ENCODE measurements at regions not wholly inside any gene's neighbourhood (a gene's known extent, or its start where the extent isn't known, plus 50 kb on each side); places are given as distances from the start of the nearest gene placed in this dataset.

GRCh38 chr13:70864731-70865130 is 756.5 kb upstream of the KLHL1 start:
- DNase-seq, result no peak

DNA sequence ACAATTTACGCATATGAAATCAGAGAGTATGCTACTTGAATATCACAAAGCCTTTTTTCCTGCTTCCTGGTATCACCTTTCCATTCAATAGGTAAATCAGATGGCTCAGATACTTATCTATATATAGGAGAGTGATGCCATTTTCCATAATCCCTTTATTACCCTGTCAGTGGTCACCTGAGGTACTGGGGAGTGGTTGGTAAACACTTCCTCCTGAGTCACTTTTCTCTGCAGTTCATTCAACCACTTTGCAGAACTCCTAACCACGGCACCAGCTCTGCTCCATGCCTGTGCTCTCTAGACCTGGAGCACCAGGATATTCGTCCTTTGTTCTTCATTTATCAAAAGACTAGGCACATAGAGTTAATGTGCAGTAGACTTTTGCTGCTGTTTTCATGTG is 748.5 kb upstream of the KLHL1 start:
- DNase-seq, result no peak

DNA sequence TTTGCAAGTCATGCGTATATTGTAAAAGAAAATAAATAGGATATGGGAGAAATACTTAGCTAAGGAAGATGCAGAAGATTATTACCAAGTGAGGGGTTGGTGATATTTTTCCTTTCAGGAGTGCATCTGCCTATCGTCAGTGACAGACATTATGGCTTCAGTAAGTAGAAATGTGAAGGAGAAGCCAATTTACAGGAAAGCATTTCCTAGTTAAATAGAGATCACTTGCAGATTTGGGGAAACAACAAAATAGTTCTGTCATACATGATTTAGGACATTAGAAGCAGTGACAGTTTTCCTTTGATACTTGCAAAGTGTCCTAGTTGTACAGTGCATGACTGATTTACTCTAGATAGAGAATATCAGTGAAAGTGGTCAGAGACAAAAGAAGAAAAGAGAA is 747.8 kb upstream of the KLHL1 start:
- DNase-seq, result no peak

DNA sequence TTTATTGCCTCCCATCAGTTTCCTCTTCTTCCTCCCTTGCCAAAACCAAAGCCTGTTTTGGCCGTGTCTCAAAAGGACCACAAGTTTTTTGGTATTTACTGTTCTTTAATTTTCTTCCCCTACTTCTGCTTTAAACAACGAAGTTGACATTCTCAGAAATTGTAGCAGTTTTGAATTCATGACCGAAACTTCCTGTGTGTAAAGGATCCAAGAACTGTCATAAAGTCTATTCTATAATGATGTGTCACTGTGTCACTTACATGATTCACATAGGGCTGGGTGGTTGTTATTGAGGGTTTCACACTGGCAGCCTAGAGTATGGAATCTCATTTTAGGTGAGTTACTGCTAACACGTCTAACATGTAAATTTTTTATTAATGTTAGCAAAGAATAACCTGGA is 741.0 kb upstream of the KLHL1 start:
- no peak for DNase-seq

GRCh38 chr13:70844391-70845108 is 736.3 kb upstream of the KLHL1 start:
- no peak for DNase-seq

DNA sequence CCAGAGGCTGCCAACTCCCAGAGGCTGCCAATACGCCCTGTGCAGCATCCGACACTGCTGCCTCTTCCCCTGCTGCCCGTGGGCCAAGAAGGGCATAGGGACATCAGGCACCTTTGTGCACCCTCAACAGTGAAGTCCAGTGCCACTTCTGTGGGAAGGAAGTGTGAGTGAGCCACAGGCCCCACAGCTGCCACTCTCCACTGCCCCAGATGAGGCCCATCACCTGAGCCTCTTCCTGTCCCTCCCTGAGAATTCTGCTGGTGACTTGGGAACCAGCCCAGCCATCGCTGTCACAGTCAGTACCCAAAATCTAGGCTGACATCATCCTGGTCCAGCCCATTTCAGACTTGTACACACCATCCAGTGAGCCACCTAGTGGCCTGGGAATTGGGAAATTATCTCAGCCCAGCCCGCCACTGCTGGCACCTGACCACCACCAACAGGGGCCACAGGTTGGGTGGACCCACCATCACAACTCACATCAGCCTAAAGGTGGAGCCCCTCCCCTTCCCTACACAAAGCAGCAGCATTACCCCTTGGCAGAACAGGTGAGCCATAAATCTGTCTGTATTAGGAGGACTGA is 733.9 kb upstream of the KLHL1 start:
- DNase-seq, result no peak

GRCh38 chr13:70841240-70842061 is 733.2 kb upstream of the KLHL1 start:
- DNase-seq, result no peak

- DNase-seq, result no peak
Measured at GRCh38 chr13:70835371-70835770, 727.1 kb upstream of the KLHL1 start.

DNA sequence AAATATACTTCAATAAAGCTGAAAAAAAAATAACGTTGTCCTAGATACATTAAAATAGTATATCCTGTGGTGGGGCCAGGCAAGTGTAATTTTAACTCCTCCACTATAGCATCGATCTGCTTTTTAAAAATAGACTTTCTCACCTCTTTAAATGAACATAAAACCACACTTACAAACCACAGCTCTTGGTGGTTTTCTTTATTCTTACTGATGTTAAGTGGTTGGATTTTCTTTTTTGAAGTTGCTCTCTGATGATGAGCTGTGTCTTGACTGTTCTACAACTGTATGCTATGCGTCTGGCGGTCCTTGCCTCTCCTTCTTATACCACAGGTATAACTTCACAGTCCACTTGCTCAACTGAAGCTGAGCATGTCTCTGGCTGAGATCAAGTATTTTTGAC is 721.5 kb upstream of the KLHL1 start:
- no peak for DNase-seq

GRCh38 chr13:70817576-70817975 is 709.3 kb upstream of the KLHL1 start:
- DNase-seq, result no peak

- DNase-seq, result no peak
Measured at GRCh38 chr13:70816853-70817252, 708.6 kb upstream of the KLHL1 start.

DNA sequence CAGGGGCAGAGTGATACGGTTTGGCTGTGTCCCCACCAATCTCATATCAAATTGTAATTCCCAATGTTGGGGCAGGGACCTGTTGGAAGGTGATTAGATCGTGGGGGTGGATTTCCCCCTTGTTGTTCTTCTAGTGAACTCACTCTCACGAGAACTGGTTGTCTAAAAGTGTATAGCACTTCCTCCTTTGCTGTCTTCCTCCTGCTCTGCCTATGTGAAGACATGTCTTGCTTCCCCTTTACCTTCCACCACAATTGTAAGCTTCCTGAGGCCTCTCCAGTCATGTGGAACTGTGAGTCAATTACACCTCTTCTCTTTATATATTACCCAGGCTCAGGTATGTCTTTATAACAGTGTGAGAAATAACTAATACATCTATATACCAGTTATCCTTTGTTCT is 706.4 kb upstream of the KLHL1 start:
- DNase-seq, result no peak

GRCh38 chr13:70812481-70812880 is 704.2 kb upstream of the KLHL1 start:
- no peak for DNase-seq

GRCh38 chr13:70809588-70809987 is 701.3 kb upstream of the KLHL1 start:
- DNase-seq, result no peak

- DNase-seq, result no peak
Measured at GRCh38 chr13:70798385-70798784, 690.1 kb upstream of the KLHL1 start.

DNA sequence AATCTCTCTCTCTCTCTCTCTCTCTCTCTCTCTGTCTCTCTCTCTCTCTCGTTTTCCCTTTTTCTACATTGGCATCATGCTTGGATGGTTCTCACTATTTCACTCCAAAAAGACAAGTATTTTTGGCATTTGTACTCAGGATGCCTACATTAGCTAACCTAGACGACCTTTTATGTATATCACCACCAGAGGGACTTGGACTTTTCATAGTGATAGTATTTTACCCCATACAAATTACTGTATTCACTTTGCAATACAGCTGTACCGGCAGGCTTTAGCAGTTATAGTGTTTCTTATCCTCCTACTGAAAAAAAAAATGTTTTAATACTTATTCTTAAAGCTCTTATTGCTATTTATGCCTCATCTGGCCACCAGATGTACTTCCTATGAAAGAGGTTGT is 687.2 kb upstream of the KLHL1 start:
- no peak for DNase-seq

- no peak for DNase-seq
Measured at GRCh38 chr13:70792121-70792520, 683.9 kb upstream of the KLHL1 start.

DNA sequence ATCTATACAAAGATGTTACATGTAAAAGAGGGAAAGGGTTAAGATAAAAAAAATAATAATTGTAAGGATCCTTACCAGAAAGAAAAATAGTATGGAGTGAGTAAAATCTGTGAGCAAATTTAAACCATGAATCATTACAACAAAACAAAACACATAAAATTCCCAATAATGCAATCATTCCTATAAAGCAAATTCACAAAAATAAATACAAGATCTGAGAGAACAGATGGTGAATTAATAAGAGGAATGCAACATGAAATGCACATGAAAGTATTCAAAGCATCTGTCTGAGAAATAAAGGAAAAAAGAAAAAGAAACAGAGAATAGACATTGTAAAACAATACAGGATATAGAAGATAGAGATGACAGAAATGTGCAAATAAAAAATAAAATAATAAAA is 681.5 kb upstream of the KLHL1 start:
- DNase-seq, result no peak

DNA sequence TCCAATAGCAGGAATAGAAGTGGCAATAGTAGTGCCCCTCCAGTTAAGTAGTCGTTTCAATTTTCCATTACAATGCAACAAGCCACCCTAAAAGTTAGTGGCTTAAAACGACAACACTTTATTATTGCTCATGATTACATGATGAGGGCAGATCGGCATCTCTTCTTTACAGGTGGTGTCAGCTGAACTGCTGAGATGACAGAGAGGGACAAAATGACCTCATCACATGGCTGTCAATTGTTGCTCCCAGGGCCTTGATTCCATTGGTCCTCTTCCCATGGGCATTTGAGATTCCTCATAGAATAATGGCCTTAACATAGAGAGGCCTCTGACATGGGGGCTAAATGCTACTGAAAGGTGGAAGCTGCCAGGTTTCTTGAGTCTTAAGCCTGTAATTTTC is 679.8 kb upstream of the KLHL1 start:
- no peak for DNase-seq

GRCh38 chr13:70784207-70784989 is 676.1 kb upstream of the KLHL1 start:
- DNase-seq, result no peak

- no peak for DNase-seq
Measured at GRCh38 chr13:70769817-70770216, 661.6 kb upstream of the KLHL1 start.

- DNase-seq, result no peak
Measured at GRCh38 chr13:70758932-70759331, 650.7 kb upstream of the KLHL1 start.

DNA sequence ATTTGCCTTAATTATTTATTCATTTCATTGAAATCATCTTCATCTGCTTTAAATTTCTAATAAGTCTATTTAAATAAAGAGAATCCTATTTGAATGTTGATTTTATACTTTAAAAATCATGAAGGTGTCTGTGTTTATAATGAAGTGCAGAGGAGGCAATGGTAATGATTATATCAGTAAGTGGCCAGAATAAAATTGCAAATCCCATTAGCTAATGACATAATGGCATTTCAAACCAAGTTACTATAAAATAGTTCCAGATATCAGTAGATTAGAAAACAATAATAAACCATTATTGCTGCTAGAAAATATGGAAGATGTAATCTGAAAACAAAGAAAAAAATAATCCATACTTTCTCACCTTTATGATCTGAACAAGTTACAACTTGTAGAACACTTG is 647.8 kb upstream of the KLHL1 start:
- no peak for DNase-seq
